H1 (cell line): ENCODE measurements at regions not wholly inside any gene's neighbourhood (a gene's known extent, or its start where the extent isn't known, plus 50 kb on each side); places are given as distances from the start of the nearest gene placed in this dataset.

ENCODE experiments used
- CTCF ChIA-PET: fragments of 300-600 bp; sonication (Branson Sonifier 250); formaldehyde crosslinking; loops from one replicate; lab custom pipeline; 2021; ENCODE audit not compliant: partially characterized antibody; lab: Charles Lee
- POLR2A ChIA-PET: fragments of 300-600 bp; sonication (Branson Sonifier 250); formaldehyde crosslinking; loops from one replicate; lab custom pipeline; 2021; ENCODE audit warnings: inconsistent platforms; ENCODE audit not compliant: partially characterized antibody; lab: Charles Lee
- DNase-seq, 2 experiments: peaks; one replicate each; pipeline versions ENCODE4 v3.0.0 to v3.0.0-alpha.2; 2010 to 2022; ENCODE audit warnings: low spot score in 2 of 2, low read depth in 1 of 2, mixed read lengths in 1 of 2
- FAIRE-seq: peaks from 2 replicates; lab custom pipeline; 2011; peaks lifted over from hg19 to GRCh38; lab: Jason Lieb, UNC
- H2AFZ ChIP-seq: 2 replicates; pipeline ENCODE4 v1.8.1; 2012; ENCODE audit warnings: low read length, inconsistent platforms
- H2AK5ac ChIP-seq: 2 replicates; pipeline ENCODE4 v1.6.1; 2013; ENCODE audit warnings: low read depth, low read length
- H2BK120ac ChIP-seq: replicated peaks from 2 replicates; pipeline ENCODE3; 2013; ENCODE audit warnings: low read depth, low read length, inconsistent platforms
- H2BK12ac ChIP-seq: 2 replicates; pipeline ENCODE4 v1.6.1; 2013; ENCODE audit warnings: low read depth, low read length
- H2BK15ac ChIP-seq: 2 replicates; pipeline ENCODE4 v1.6.1; 2013; ENCODE audit warnings: low read length
- H2BK20ac ChIP-seq: 2 replicates; pipeline ENCODE4 v1.6.1; 2013; ENCODE audit warnings: low read length
- H2BK5ac ChIP-seq: 2 replicates; pipeline ENCODE4 v1.6.1; 2013; ENCODE audit warnings: low read depth, low read length
- H3K14ac ChIP-seq: 2 replicates; pipeline ENCODE4 v1.6.1; 2013; ENCODE audit warnings: inconsistent platforms; ENCODE audit not compliant: insufficient read length
- H3K18ac ChIP-seq: 2 replicates; pipeline ENCODE4 v1.6.1; 2013; ENCODE audit warnings: low read length; ENCODE audit errors: extremely low read depth
- H3K23ac ChIP-seq: 2 replicates; pipeline ENCODE4 v1.6.1; 2013; ENCODE audit warnings: inconsistent platforms; ENCODE audit not compliant: insufficient read length
- H3K23me2 ChIP-seq: 2 replicates; pipeline ENCODE4 v1.6.1; 2013; ENCODE audit warnings: low read depth, low read length
- H3K27ac ChIP-seq: 2 replicates; pipeline ENCODE4 v1.6.1; 2011; ENCODE audit warnings: low read depth, low read length, inconsistent platforms
- H3K27me3 ChIP-seq, 4 experiments: replicated peaks in 1 of 4; 1 replicate in 1 of 4; 2 replicates in 3 of 4; pipeline versions ENCODE4 v1.6.1 to v1.8.1; 2011 to 2013; ENCODE audit warnings: low read length in 3 of 4, mild to moderate bottlenecking in 3 of 4, inconsistent platforms in 2 of 4, mixed read lengths in 2 of 4, moderate library complexity in 1 of 4; ENCODE audit not compliant: control insufficient read depth in 3 of 4, insufficient read depth in 3 of 4; ENCODE audit errors: extremely low read depth in 1 of 4
- H3K36me3 ChIP-seq, 4 experiments: 2 replicates each; pipeline versions ENCODE4 v1.6.1 to v1.8.1; 2011 to 2013; ENCODE audit warnings: mild to moderate bottlenecking in 4 of 4, low read length in 3 of 4, moderate library complexity in 2 of 4, control low read depth in 1 of 4, inconsistent platforms in 1 of 4; ENCODE audit not compliant: insufficient read depth in 4 of 4, control insufficient read depth in 2 of 4
- H3K4ac ChIP-seq: replicated peaks from 2 replicates; pipeline ENCODE3; 2013; ENCODE audit warnings: low read length, low read depth, mixed read lengths, inconsistent platforms; ENCODE audit not compliant: insufficient read length
- H3K4me1 ChIP-seq, 4 experiments: replicated peaks in 1 of 4; 1 replicate in 1 of 4; 2 replicates in 3 of 4; pipeline versions ENCODE4 v1.6.1 to v1.8.1; 2011 to 2013; ENCODE audit warnings: low read length in 3 of 4, inconsistent platforms in 2 of 4, mixed read lengths in 1 of 4; ENCODE audit not compliant: insufficient read depth in 4 of 4, control insufficient read depth in 3 of 4
- H3K4me2 ChIP-seq, 2 experiments: 2 replicates each; pipeline versions ENCODE4 v1.6.1 to v1.8.1; 2011 to 2013; ENCODE audit warnings: low read depth in 2 of 2, low read length in 2 of 2, control low read depth in 1 of 2, inconsistent platforms in 1 of 2, mild to moderate bottlenecking in 1 of 2; ENCODE audit not compliant: insufficient read depth in 1 of 2
- H3K4me3 ChIP-seq, 4 experiments: fragments of 200-600, 300-600 bp in 1 of 4; sonication (generic), shearing (Covaris generic), sonication (Bioruptor Twin) in 1 of 4; 2 replicates each; pipeline versions ENCODE4 v1.5.1 to v1.8.1; 2011 to 2016; ENCODE audit warnings: low read length in 4 of 4, low read depth in 3 of 4, control low read depth in 2 of 4, inconsistent platforms in 2 of 4, mild to moderate bottlenecking in 2 of 4, mixed read lengths in 1 of 4, moderate library complexity in 1 of 4; ENCODE audit not compliant: insufficient read depth in 2 of 4; ENCODE audit errors: extremely low read depth in 1 of 4
- H3K56ac ChIP-seq: replicated peaks from 2 replicates; pipeline ENCODE3; 2013; ENCODE audit warnings: low read depth, mild to moderate bottlenecking, mixed read lengths, low read length, inconsistent platforms; ENCODE audit not compliant: insufficient read length
- H3K79me1 ChIP-seq: 2 replicates; pipeline ENCODE4 v1.6.1; 2013; ENCODE audit warnings: low read depth, low read length, control low read depth
- H3K79me2 ChIP-seq, 2 experiments: 2 replicates each; pipeline versions ENCODE4 v1.6.1 to v1.8.1; 2012 to 2013; ENCODE audit warnings: low read length in 2 of 2, mild to moderate bottlenecking in 2 of 2, inconsistent platforms in 1 of 2; ENCODE audit not compliant: insufficient read depth in 2 of 2, control insufficient read depth in 1 of 2
- H3K9ac ChIP-seq, 4 experiments: replicated peaks in 1 of 4; 1 replicate in 1 of 4; 2 replicates in 3 of 4; pipeline versions ENCODE4 v1.6.1 to v1.8.1; 2011 to 2013; ENCODE audit warnings: low read depth in 3 of 4, low read length in 3 of 4, control low read depth in 2 of 4, mild to moderate bottlenecking in 2 of 4, moderate library complexity in 2 of 4, inconsistent platforms in 1 of 4; ENCODE audit errors: extremely low read depth in 1 of 4
- H3K9me3 ChIP-seq, 2 experiments: 2 replicates each; pipeline versions ENCODE4 v1.6.1 to v1.8.1; 2012 to 2013; ENCODE audit warnings: mild to moderate bottlenecking in 2 of 2, moderate library complexity in 2 of 2, control low read depth in 1 of 2, inconsistent platforms in 1 of 2, low read depth in 1 of 2, low read length in 1 of 2, mixed read lengths in 1 of 2; ENCODE audit not compliant: insufficient read depth in 2 of 2
- H4K20me1 ChIP-seq, 2 experiments: replicated peaks in 1 of 2; 2 replicates each; pipeline versions ENCODE3 to v1.8.1; 2011 to 2013; ENCODE audit warnings: inconsistent platforms in 2 of 2, low read length in 2 of 2, mild to moderate bottlenecking in 1 of 2; ENCODE audit not compliant: insufficient read depth in 2 of 2, control insufficient read depth in 1 of 2
- H4K5ac ChIP-seq: 2 replicates; pipeline ENCODE4 v1.6.1; 2013; ENCODE audit warnings: low read length, low read depth, mixed read lengths, inconsistent platforms; ENCODE audit not compliant: insufficient read length
- H4K8ac ChIP-seq: 2 replicates; pipeline ENCODE4 v1.8.0; 2013; ENCODE audit warnings: mild to moderate bottlenecking, moderate library complexity, low read length, inconsistent platforms; ENCODE audit not compliant: insufficient read depth; ENCODE audit errors: extremely low read depth
- H4K91ac ChIP-seq: replicated peaks from 2 replicates; pipeline ENCODE3; 2013; ENCODE audit warnings: low read length, mixed read lengths, inconsistent platforms; ENCODE audit not compliant: insufficient read length
- EP300 ChIP-seq, 2 experiments: IDR thresholded peaks; 1 replicate in 1 of 2; 2 replicates in 1 of 2; pipeline ENCODE4 v1.6.1; 2011 to 2012; ENCODE audit warnings: low read depth in 2 of 2, low read length in 2 of 2, mild to moderate bottlenecking in 2 of 2, borderline replicate concordance in 1 of 2, inconsistent platforms in 1 of 2, moderate library complexity in 1 of 2
- GTF2F1 ChIP-seq: IDR thresholded peaks from 2 replicates; pipeline ENCODE4 v1.6.1; 2012; ENCODE audit warnings: low read depth, low read length, improper control_type of control experiment, borderline replicate concordance
- HDAC2 ChIP-seq, 2 experiments: fragments of 300-600 bp in 1 of 2; sonication (generic) in 1 of 2; IDR thresholded peaks; 2 replicates each; pipeline ENCODE4 v1.6.1; 2011 to 2012; ENCODE audit warnings: low read depth in 2 of 2, low read length in 2 of 2, mild to moderate bottlenecking in 2 of 2, moderate library complexity in 2 of 2, borderline replicate concordance in 1 of 2, inconsistent platforms in 1 of 2
- JUN ChIP-seq: IDR thresholded peaks from 2 replicates; pipeline ENCODE4 v1.6.1; 2011; ENCODE audit warnings: low read depth, mild to moderate bottlenecking, improper control_type of control experiment, low read length
- KDM4A ChIP-seq: IDR thresholded peaks from one replicate; pipeline ENCODE4 v1.7.1; 2012; ENCODE audit warnings: low read depth, mild to moderate bottlenecking, moderate library complexity, low read length, inconsistent platforms; ENCODE audit not compliant: severe bottlenecking
- NRF1 ChIP-seq: IDR thresholded peaks from 2 replicates; pipeline ENCODE4 v1.6.1; 2011; ENCODE audit warnings: mild to moderate bottlenecking, low read depth, low read length, improper control_type of control experiment
- TAF1 ChIP-seq: IDR thresholded peaks from 2 replicates; pipeline ENCODE4 v1.6.1; 2011; ENCODE audit warnings: mild to moderate bottlenecking, low read depth, low read length
- TCF12 ChIP-seq: IDR thresholded peaks from 2 replicates; pipeline ENCODE4 v1.6.1; 2011; ENCODE audit warnings: low read depth, mild to moderate bottlenecking, low read length
- TEAD4 ChIP-seq: IDR thresholded peaks from 2 replicates; pipeline ENCODE4 v1.6.1; 2012; ENCODE audit warnings: low read depth, low read length, inconsistent platforms, mixed read lengths
- ZNF274 ChIP-seq: IDR thresholded peaks from 2 replicates; pipeline ENCODE4 v1.7.0; 2012; ENCODE audit warnings: low read length, borderline replicate concordance; ENCODE audit errors: extremely low read depth
- WGBS, 2 experiments: shearing (Covaris generic) in 1 of 2; methylation state at CpG; one replicate each; pipeline versions ENCODE4 v1.1.6 to v1.1.7; 2013 to 2015; ENCODE audit warnings: low lambda C conversion rate in 2 of 2, mixed read lengths in 2 of 2, inconsistent platforms in 1 of 2, low coverage in 1 of 2, missing lambda C conversion rate in 1 of 2; ENCODE audit not compliant: insufficient replicate concordance in 2 of 2, insufficient coverage in 1 of 2, insufficient read length in 1 of 2; ENCODE audit errors: extremely low coverage in 1 of 2, missing lambda C conversion rate in 1 of 2; 5-methylcytosine and 5-hydroxymethylcytosine counted together
- TF ChIP-seq, protein P1 (sequence below), 3 experiments: IDR thresholded peaks; 1 replicate in 2 of 3; 2 replicates in 1 of 3; pipeline versions ENCODE4 v1.5.1 to v1.6.1; 2011; ENCODE audit warnings: low read length in 3 of 3, mild to moderate bottlenecking in 3 of 3, inconsistent platforms in 2 of 3, low read depth in 1 of 3, moderate library complexity in 1 of 3; ENCODE audit not compliant: insufficient read depth in 1 of 3; ENCODE audit errors: control extremely low read depth in 1 of 3

GRCh38 chr9:70477146-70477745 lies 62.8 kb upstream of the KLF9 start:
- no peak for FAIRE-seq
- Histone ChIP-seq H3K27ac (no peak overlapping the region), H2BK120ac (no peak overlapping the region), H3K23ac (no peak overlapping the region), H4K5ac (no peak overlapping the region), H3K4me3 (no peak overlapping the region), H4K91ac (no peak overlapping the region), H2BK15ac (no peak overlapping the region), H4K20me1 (no peaks in the 10 kb centered on the region), H2BK12ac (no peak overlapping the region), H3K56ac (no peak overlapping the region), H3K14ac (no peak overlapping the region), H3K18ac (no peak overlapping the region), H3K9me3 (no peaks in the 10 kb centered on the region), H2AK5ac (no peak overlapping the region), H3K27me3 (no peaks in the 10 kb centered on the region; a peak in 1 of 7 replicates), H3K79me2 (no peaks in the 10 kb centered on the region), H3K4me1 (peaks cover 2 to 14% (median 11%) of the 10 kb centered on the region in 4 experiments), H2BK20ac (no peak overlapping the region), H3K4me2 (no peak overlapping the region), H4K8ac (no peak overlapping the region), H3K4ac (no peak overlapping the region), H3K79me1 (no peaks in the 10 kb centered on the region; the same call in 1 of the 2 replicates), H3K36me3 (no peaks in the 10 kb centered on the region), H3K9ac (no peak overlapping the region), H2AFZ (no peak overlapping the region), H2BK5ac (no peak overlapping the region), H3K23me2 (no peaks in the 10 kb centered on the region)
- no peak for DNase-seq
- ChIA-PET CTCF (no interaction called here), POLR2A (no interaction called here)
- 89% methylated on average over 5 of the region's 5 CpGs; no CpG with 5 or more reads in 1 of the 2 experiments for WGBS, 2 experiments
- no peak for TF ChIP-seq ZNF274
- no peak for TF ChIP-seq KDM4A
- no peak for TF ChIP-seq HDAC2 (IDR thresholded peaks at IDR 0.05; ENCODE audit: borderline replicate concordance in 1 of 2, low read depth in 2 of 2, low read length in 2 of 2)
- TF ChIP-seq GTF2F1: no peak
- no peak for TF ChIP-seq EP300 (IDR thresholded peaks at IDR 0.05; ENCODE audit: borderline replicate concordance in 1 of 2, low read depth in 2 of 2, low read length in 2 of 2)
- TF ChIP-seq JUN: no peak
- TF ChIP-seq TEAD4: no peak
- no peak for TF ChIP-seq TCF12
- TF ChIP-seq, protein P1, sequence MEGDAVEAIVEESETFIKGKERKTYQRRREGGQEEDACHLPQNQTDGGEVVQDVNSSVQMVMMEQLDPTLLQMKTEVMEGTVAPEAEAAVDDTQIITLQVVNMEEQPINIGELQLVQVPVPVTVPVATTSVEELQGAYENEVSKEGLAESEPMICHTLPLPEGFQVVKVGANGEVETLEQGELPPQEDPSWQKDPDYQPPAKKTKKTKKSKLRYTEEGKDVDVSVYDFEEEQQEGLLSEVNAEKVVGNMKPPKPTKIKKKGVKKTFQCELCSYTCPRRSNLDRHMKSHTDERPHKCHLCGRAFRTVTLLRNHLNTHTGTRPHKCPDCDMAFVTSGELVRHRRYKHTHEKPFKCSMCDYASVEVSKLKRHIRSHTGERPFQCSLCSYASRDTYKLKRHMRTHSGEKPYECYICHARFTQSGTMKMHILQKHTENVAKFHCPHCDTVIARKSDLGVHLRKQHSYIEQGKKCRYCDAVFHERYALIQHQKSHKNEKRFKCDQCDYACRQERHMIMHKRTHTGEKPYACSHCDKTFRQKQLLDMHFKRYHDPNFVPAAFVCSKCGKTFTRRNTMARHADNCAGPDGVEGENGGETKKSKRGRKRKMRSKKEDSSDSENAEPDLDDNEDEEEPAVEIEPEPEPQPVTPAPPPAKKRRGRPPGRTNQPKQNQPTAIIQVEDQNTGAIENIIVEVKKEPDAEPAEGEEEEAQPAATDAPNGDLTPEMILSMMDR (IDR thresholded peaks at IDR 0.05; ENCODE audit: control extremely low read depth in 1 of 3, insufficient read depth in 1 of 3, low read depth in 1 of 3, low read length in 3 of 3): no peak
- TF ChIP-seq TAF1: no peak
- no peak for TF ChIP-seq NRF1
